HEK293T (cell line): ENCODE measurements at regions not wholly inside any gene's neighbourhood (a gene's known extent, or its start where the extent isn't known, plus 50 kb on each side); places are given as distances from the start of the nearest gene placed in this dataset.

ENCODE experiments used
- BHLHE40 ChIP-seq: fragments of 450-650 bp; IDR thresholded peaks from 2 replicates; pipeline ENCODE4 v1.6.1; 2016; ENCODE audit warnings: mild to moderate bottlenecking, moderate library complexity, borderline replicate concordance
- CTBP1 ChIP-seq: fragments of 450-650 bp; IDR thresholded peaks from 2 replicates; pipeline ENCODE4 v1.6.1; 2016; ENCODE audit warnings: borderline replicate concordance
- FOXA1 ChIP-seq: fragments of 450-650 bp; IDR thresholded peaks from 2 replicates; pipeline ENCODE4 v1.6.1; 2016; ENCODE audit warnings: mild to moderate bottlenecking
- FOXM1 ChIP-seq: fragments of 450-650 bp; IDR thresholded peaks from 2 replicates; pipeline ENCODE4 v1.6.1; 2017; ENCODE audit warnings: mild to moderate bottlenecking, borderline replicate concordance
- NFRKB ChIP-seq: fragments of 450-650 bp; IDR thresholded peaks from 2 replicates; pipeline ENCODE4 v1.6.1; 2016; ENCODE audit warnings: mild to moderate bottlenecking, moderate library complexity
- SP1 ChIP-seq: fragments of 450-650 bp; IDR thresholded peaks from 2 replicates; pipeline ENCODE4 v1.6.1; 2017
- SUZ12 ChIP-seq: fragments of 450-650 bp; IDR thresholded peaks from 2 replicates; pipeline ENCODE4 v1.6.1; 2016; ENCODE audit warnings: mild to moderate bottlenecking
- ZNF384 ChIP-seq: fragments of 450-650 bp; IDR thresholded peaks from 2 replicates; pipeline ENCODE4 v1.6.1; 2016

DNA sequence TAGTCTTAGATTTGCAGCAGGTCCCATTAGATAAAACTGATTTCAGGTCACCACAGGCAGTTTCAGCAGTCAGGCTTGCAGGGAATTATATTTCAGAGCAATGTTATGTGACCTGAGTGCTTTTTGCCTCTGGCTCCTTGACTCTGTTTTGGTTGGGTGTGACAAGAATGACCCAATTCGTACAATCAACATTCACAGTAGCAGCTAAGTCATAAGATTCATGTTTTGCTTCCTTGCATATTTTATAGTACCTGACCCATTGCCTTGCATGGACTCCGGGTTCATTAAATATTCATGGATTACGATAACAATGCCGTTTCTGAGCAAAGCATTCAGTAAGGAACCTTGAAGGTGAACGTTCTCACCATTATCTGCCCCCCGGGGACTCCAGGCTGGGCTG is 152.0 kb upstream of the CST7 start:
- no peak for TF ChIP-seq ZNF384
- TF ChIP-seq FOXM1 = no peak
- no peak for TF ChIP-seq BHLHE40
- TF ChIP-seq SP1 = no peak
- no peak for TF ChIP-seq FOXA1
- TF ChIP-seq SUZ12 = no peak
- TF ChIP-seq CTBP1 = no peak
- TF ChIP-seq NFRKB = no peak
